ENCODE measurements at regions not wholly inside any gene's neighbourhood (a gene's known extent, or its start where the extent isn't known, plus 50 kb on each side); places are given as distances from the start of the nearest gene placed in this dataset.
"Not testable (repeated sequence)": the region's sequence is repeated elsewhere in the genome, so short reads cannot be mapped to it uniquely, and the experiment has no call there.

- no peak for ATAC-seq
- TF ChIP-seq ZNF565 (CRISPR knock-in tag; conservative IDR thresholded peaks at IDR 0.05; ENCODE audit: low read depth) (no peak), TCF4 (CRISPR knock-in tag; IDR thresholded peaks at IDR 0.05; ENCODE audit: borderline replicate concordance) (peak; percentile 80)
These were observed 77.8 kb downstream of the VIP start for GRCh38 chr6:152828431-152828830.

GRCh38 chr6:152834366-152834765, 83.8 kb downstream of the VIP start:
- not testable (repeated sequence) for ATAC-seq

DNA sequence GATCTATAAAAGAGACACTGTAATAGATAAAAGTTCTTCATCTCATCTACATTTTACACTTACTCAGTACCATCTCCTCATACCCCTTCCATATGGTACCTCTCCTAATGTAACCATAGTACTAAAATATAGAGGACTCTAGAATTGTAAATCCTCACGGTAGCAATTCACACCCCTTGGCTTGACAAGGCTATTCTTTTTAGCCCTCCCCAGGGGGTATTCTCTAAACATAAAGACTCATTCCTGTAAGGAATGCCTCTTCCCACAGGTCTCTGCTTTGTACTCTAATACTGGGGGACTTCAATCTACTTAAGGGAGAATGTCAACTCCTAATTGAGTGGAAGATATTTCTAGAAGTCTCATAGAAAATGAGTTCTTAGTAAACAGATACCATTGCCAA, 85.9 kb downstream of the VIP start:
- TF ChIP-seq SNAI2 (CRISPR knock-in tag; IDR thresholded peaks at IDR 0.05), result no peak
- no peak for TF ChIP-seq ZFP30 (CRISPR knock-in tag; IDR thresholded peaks at IDR 0.05)
- no peak for TF ChIP-seq ZFP3 (CRISPR knock-in tag; IDR thresholded peaks at IDR 0.05)
- TF ChIP-seq TSHZ2 (CRISPR knock-in tag; IDR thresholded peaks at IDR 0.05), result no peak
- TF ChIP-seq ESRRG (CRISPR knock-in tag; IDR thresholded peaks at IDR 0.05), result no peak
- TF ChIP-seq CSDC2 (CRISPR knock-in tag; IDR thresholded peaks at IDR 0.05), result no peak
- TF ChIP-seq ARNTL (CRISPR knock-in tag; IDR thresholded peaks at IDR 0.05; ENCODE audit: borderline replicate concordance, low read depth), result no peak
- no peak for TF ChIP-seq ZNF70 (CRISPR knock-in tag; IDR thresholded peaks at IDR 0.05)
- no peak for TF ChIP-seq ZNF565 (CRISPR knock-in tag; conservative IDR thresholded peaks at IDR 0.05; ENCODE audit: low read depth)
- TF ChIP-seq PPARA (CRISPR knock-in tag; IDR thresholded peaks at IDR 0.05; ENCODE audit: borderline replicate concordance), result no peak
- no peak for TF ChIP-seq TCF4 (CRISPR knock-in tag; IDR thresholded peaks at IDR 0.05; ENCODE audit: borderline replicate concordance)
- no peak for ATAC-seq

DNA sequence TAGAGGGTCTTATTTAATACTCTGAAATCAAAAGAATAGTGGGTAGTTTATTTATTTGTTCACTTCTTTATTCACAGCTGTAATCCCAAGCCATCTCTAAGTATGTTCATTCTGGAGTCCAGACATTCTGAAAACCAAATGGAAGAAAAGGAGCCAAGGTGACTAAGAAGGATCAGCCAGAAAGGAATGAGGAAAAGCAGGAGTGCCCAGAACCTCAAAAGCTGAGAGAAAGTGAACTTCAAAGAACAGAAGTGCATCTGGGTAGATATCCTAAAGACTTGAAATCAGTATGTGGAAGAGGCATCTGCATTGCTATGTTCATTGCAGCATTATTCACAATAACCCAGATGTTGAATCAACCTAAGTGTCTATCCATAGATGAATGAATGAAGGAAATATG, 94.8 kb downstream of the VIP start:
- TF ChIP-seq ZC3H10 (CRISPR knock-in tag; IDR thresholded peaks at IDR 0.05), result no peak
- TF ChIP-seq TSHZ2 (CRISPR knock-in tag; IDR thresholded peaks at IDR 0.05), result no peak
- TF ChIP-seq ZFP30 (CRISPR knock-in tag; IDR thresholded peaks at IDR 0.05), result no peak
- TF ChIP-seq ISL1 (CRISPR knock-in tag; IDR thresholded peaks at IDR 0.05), result no peak
- ATAC-seq, result no peak

- no peak for ATAC-seq
- no peak for TF ChIP-seq POU6F1 (CRISPR knock-in tag; IDR thresholded peaks at IDR 0.05; ENCODE audit: borderline replicate concordance, low read depth)
- TF ChIP-seq GLIS3 (CRISPR knock-in tag; IDR thresholded peaks at IDR 0.05), result no peak
- no peak for TF ChIP-seq ZC3H10 (CRISPR knock-in tag; IDR thresholded peaks at IDR 0.05)
These were observed 96.2 kb downstream of the VIP start for GRCh38 chr6:152846825-152847224.

- no peak for ATAC-seq
- no peak for TF ChIP-seq ZNF565 (CRISPR knock-in tag; conservative IDR thresholded peaks at IDR 0.05; ENCODE audit: low read depth)
- no peak for TF ChIP-seq ISL1 (CRISPR knock-in tag; IDR thresholded peaks at IDR 0.05)
- TF ChIP-seq TSHZ2 (CRISPR knock-in tag; IDR thresholded peaks at IDR 0.05), result no peak
- no peak for TF ChIP-seq CSDC2 (CRISPR knock-in tag; IDR thresholded peaks at IDR 0.05)
- no peak for TF ChIP-seq PATZ1 (CRISPR knock-in tag; IDR thresholded peaks at IDR 0.05; ENCODE audit: borderline replicate concordance)
- TF ChIP-seq SNAI2 (CRISPR knock-in tag; IDR thresholded peaks at IDR 0.05), result no peak
- no peak for TF ChIP-seq ARNTL (CRISPR knock-in tag; IDR thresholded peaks at IDR 0.05; ENCODE audit: borderline replicate concordance, low read depth)
- no peak for TF ChIP-seq RARB (CRISPR knock-in tag; IDR thresholded peaks at IDR 0.05)
- no peak for TF ChIP-seq ZFP30 (CRISPR knock-in tag; IDR thresholded peaks at IDR 0.05)
- no peak for TF ChIP-seq TCF4 (CRISPR knock-in tag; IDR thresholded peaks at IDR 0.05; ENCODE audit: borderline replicate concordance)
- no peak for TF ChIP-seq PPARA (CRISPR knock-in tag; IDR thresholded peaks at IDR 0.05; ENCODE audit: borderline replicate concordance)
- no peak for TF ChIP-seq ZC3H10 (CRISPR knock-in tag; IDR thresholded peaks at IDR 0.05)
- no peak for TF ChIP-seq TOX (CRISPR knock-in tag; IDR thresholded peaks at IDR 0.05; ENCODE audit: borderline replicate concordance)
- no peak for TF ChIP-seq ZNF8 (CRISPR knock-in tag; IDR thresholded peaks at IDR 0.05)
These were observed 98.3 kb downstream of the VIP start for GRCh38 chr6:152848919-152849318.

Measured in SK-N-SH treated with all-trans-retinoic acid at 6 μM for 48 hours (cell line).